ENCODE measurements at regions not wholly inside any gene's neighbourhood (a gene's known extent, or its start where the extent isn't known, plus 50 kb on each side); places are given as distances from the start of the nearest gene placed in this dataset.
A peak's percentile ranks its signal among the peaks of the same experiment; 100 is the strongest.

- no peak for TF ChIP-seq CTCF (IDR thresholded peaks at IDR 0.05; ENCODE audit: low read depth, low read length)
- no peak overlapping the region for H3K4me3 ChIP-seq (ENCODE audit: low read depth, low read length)
These were observed 193.8 kb downstream of the ZC3H11B start for GRCh38 chr1:219419065-219419464.

GRCh38 chr1:219417610-219418009 lies 195.3 kb downstream of the ZC3H11B start:
- TF ChIP-seq CTCF (IDR thresholded peaks at IDR 0.05; ENCODE audit: low read depth, low read length), result no peak
- no peak overlapping the region for H3K4me3 ChIP-seq (ENCODE audit: low read depth, low read length)

DNA sequence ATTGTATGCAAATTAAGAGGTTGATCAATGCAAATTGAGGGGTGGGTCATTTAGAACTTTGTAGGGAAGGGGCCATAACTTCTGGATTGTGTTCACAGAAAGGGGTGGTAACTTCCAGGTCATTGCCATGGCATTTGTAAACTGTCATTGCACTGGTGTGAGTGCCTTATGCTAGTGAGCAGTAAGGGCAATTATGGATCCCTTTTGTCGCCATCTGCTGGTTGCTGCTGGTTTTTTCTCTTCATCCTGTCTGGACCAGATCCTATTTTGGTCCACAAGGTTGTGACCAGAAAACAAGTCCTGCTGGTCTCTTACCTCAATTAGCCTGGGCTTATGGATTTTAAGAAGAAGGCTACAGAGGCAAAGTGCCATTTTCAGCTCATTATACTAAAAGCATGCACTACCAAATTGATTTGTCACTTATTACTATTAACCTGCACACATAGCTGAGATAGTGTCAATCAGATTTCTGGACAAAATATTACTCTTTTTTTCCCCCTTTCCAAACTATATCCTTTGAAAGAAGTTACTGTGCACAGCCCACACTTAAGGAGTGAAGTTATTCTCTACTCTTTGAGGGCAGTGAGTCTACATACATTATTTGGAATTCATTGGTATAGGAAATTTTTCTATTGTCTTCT lies 196.2 kb downstream of the ZC3H11B start:
- peak; percentile 62; the same call in 1 of the 2 replicates for TF ChIP-seq CTCF (IDR thresholded peaks at IDR 0.05; ENCODE audit: low read depth, low read length)

GRCh38 chr1:219415915-219416314 lies 197.0 kb downstream of the ZC3H11B start:
- no peak overlapping the region for H3K4me3 ChIP-seq (ENCODE audit: low read depth, low read length)
- TF ChIP-seq CTCF (IDR thresholded peaks at IDR 0.05; ENCODE audit: low read depth, low read length), result no peak

More for the DNA sequence above, 196.2 kb downstream of the ZC3H11B start:
- H3K4me3 ChIP-seq (ENCODE audit: low read depth, low read length), result no peak overlapping the region

GRCh38 chr1:219415433-219415832 lies 197.5 kb downstream of the ZC3H11B start:
- no peak for TF ChIP-seq CTCF (IDR thresholded peaks at IDR 0.05; ENCODE audit: low read depth, low read length)
- no peak overlapping the region for H3K4me3 ChIP-seq (ENCODE audit: low read depth, low read length)

- TF ChIP-seq CTCF (IDR thresholded peaks at IDR 0.05; ENCODE audit: low read depth, low read length), result no peak
- no peak overlapping the region for H3K4me3 ChIP-seq (ENCODE audit: low read depth, low read length)
These were observed 198.7 kb downstream of the ZC3H11B start for GRCh38 chr1:219414250-219414649.

GRCh38 chr1:219413536-219413935 lies 199.4 kb downstream of the ZC3H11B start:
- no peak for TF ChIP-seq CTCF (IDR thresholded peaks at IDR 0.05; ENCODE audit: low read depth, low read length)
- no peak overlapping the region for H3K4me3 ChIP-seq (ENCODE audit: low read depth, low read length)

Measured in WI38 (cell line).